ENCODE measurements at regions not wholly inside any gene's neighbourhood (a gene's known extent, or its start where the extent isn't known, plus 50 kb on each side); places are given as distances from the start of the nearest gene placed in this dataset.
A peak's percentile ranks its signal among the peaks of the same experiment; 100 is the strongest.
"Not testable (repeated sequence)": the region's sequence is repeated elsewhere in the genome, so short reads cannot be mapped to it uniquely, and the experiment has no call there.

DNA sequence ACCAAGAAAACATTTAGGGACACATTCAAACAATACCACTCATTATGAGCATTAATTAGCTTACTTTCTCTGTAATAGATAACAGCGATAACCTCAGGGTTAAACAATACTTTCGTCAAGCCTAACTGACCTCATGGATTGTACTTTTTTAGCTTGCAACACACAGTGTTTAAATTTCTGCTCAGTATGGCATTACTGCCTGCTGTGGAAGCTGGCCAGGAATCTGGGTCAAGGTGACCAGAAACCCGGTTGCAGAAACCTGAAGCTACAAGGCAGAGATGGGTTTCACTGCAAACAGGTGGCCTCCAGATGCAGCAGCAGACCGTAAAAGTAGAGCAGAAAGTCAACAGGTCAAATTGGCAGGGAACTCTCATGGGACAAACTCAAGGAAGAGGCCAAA, 123.8 kb upstream of the FHL2 start:
- no peak for DNase-seq

DNA sequence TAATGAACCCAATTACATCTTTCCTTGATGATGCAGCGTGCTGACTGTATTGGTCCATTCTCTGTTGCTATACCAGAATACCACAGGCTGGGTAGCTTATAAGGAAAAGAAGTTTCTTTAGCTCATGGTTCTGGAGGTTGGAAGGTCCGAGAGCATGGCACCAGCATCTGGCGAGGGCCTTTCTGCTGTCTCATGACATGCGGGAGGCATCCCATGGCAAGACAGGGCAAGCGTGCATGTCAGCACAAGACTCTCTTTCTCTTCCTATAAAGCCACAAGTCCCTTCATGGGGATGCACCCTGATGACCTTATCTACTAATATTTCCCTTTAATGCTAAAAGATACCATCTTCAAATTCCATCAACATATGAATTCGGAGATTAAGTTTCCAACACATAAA, 122.8 kb upstream of the FHL2 start:
- DNase-seq: no peak

DNA sequence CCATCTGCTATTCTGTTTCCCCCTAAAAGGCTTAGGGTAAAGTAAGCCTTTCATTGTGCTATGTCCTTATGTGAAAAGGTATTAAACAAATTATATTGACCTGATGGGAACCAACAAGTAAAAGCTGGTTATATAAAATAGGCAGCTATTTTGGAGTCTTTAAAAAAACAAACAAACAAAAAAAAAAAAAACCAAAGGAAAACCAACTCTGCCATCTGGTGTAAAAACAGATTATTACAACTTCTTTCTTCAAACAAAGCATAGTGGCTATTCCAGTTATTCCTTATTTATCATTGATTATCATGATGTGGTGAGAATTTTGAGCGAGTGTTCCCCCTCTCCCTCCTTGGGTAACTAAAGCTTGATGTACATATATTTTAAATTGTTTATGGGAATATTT, 122.3 kb upstream of the FHL2 start:
- no peak for DNase-seq

DNA sequence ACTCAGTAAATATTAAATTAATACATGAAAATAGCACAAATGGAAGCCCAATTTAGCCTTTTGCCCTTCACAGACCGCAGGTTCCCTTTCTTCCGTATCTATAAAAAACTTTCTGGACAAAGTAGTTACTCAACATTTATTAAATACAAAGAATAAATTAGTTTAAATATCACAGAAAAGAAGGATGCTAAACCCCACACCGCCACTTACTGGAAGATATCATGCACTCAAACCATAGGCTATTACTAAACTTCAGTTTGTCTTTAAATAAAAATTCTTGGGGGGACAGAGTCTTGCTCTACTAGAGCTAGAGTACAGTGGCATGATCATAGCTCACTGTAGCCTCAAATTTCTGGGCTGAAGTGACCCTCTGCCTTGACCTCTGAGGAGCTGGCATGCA, 120.7 kb upstream of the FHL2 start:
- DNase-seq: no peak

DNA sequence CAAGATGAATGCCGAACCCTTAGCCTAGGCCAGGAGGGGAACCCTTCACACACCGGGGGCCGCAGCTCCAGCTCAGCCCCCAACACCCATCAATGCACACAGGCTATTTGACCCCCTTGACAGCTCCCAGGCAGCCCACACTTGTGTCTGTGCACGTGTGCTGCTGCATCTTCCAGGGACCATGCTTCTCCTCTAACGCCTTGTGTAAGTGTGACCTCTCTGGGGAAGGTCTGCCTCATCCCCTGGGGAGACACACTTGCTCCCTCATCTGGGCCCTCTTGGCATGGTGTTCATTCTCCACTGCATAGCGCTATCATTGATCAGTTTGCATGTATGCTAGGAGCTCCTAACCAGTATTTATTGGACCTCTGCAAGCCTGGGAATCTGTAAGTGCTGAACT, 120.0 kb upstream of the FHL2 start:
- DNase-seq: no peak

GRCh38 chr2:105517814-105518705, 119.2 kb upstream of the FHL2 start:
- no peak for DNase-seq

DNA sequence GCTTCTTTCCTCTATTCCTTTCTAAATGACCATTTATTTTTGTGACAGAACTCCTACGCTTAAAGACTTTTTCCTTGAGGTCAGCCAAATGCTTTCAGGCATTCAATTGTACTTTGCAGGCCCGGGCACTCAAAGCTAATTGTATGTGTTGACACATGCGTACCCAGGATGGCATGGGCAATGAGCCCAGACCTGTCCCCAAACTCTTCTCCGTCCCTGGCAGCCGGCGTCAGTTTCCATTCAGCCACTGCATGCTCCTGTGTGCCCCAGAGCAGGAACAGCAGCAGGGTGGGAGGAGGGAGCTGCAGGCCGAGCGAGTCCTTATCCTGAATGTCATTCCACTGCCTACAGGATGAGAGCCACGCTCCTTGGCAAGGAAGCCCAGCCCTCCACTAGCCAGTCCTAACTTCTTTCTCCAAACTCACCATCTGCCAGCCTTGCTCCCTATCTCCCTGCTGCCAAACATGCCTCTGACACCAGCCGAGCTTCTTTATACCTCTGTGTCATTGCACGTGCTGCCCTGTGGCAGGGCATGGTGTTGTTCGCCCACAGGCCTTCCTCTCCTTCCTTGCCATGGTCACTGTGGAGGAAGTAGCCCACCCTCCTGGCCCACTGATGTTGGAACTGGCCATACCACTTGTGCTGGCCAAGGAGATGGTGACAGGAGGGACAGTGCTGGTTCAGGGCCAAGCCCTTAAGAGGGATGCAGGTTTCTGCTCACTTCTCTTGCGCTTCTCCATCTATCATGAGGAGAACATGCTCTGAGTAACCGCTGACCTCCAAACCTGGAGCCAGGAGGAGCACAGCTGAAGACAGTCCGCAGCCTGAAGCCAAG, 116.9 kb upstream of the FHL2 start:
- DNase-seq: no peak

- no peak for DNase-seq
These were observed 115.7 kb upstream of the FHL2 start for GRCh38 chr2:105514576-105514975.

DNA sequence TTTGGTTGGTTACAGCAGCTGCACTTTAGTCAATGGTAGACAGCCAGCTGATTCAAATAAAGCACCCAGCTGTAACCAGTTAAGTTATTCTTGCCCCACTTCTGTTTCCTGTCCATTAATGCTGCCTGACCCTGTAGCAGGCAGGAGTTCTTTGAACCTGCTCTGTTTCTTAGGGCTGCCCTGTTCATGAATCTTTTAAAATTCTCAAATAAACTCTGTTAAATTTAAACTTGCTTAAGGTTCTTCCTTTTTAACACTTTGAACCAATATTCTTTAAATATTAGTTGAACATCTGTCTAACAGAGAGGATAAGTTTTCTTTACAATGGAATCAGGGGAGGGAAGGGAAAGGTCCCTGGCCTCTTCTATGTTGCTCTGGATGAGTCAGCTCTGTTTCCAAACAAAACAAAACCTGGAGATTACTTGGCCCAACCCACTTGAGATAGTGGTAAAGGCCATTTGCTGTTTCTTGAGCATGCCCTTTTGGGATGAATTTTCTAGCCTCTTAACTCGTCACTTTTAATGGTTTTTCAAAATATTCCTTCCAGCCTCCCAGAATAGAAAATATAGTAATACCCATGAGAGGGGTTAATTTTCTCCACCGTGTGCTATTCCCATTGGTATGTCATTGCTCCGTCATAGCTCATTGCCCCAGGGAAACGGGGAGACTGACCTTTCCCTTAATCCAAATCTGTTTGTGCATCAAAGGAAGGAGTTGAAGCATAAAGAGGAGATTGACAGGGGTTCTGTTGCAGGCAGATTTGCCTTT, 112.1 kb upstream of the FHL2 start:
- DNase-seq: peak; percentile 75

DNA sequence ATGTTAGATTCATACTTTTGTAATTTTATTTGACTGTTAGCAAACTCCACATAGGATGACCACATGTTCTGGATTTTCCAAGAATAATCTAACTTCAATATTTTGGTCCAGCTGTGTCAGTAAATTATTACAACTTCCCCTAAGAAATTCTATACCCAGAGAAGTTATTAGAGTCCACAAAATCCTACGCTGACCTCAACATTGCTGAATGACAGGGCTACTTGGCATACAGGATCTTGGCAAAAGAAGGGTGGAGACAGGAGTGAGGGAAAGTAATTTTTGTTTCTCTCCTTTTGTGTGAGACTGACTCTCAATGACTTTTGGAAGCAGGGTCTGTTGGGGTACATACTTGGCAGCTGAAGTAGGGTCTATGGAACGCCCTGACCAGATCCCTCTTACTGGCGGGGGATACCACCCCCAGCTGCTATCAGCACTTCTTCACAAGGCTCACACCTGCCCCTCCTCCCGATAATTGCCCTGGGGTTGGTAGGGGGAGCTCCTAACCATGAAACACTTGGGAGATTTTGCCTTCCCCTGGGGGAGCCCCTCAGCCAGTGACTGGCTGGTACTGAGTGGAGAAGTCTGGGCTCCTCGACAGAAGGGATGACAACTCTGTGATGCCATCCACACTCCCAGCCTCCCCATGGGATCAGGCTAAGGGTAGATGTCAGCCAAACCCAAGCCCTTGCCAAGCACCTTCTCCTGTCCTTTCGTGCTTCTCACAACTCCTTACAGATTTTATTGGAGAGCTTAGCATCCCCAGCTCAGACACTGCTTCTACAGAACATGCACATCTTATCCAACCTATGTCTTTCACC, 110.6 kb upstream of the FHL2 start:
- DNase-seq: no peak

- not testable (repeated sequence) for DNase-seq
These were observed 108.0 kb upstream of the FHL2 start for GRCh38 chr2:105506860-105507259.

DNA sequence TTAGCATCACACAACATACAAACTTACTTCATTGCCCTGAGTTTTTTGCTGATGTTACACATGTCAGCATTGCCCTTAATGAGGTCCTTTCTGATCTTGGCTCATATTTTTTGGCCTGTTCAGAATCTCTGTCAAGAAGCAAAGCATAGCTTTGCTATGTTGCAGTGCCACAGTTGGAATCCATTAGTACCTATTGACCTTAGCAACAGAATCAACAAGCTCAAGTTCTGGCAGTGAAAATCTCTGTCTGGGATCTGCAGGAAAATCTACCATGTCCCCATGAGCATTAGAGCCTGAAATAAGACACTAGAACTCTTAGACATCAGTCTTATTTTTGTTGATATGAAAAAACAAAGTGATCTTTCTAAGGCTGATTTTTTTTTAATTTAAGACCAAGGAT, 105.6 kb upstream of the FHL2 start:
- DNase-seq: no peak

DNA sequence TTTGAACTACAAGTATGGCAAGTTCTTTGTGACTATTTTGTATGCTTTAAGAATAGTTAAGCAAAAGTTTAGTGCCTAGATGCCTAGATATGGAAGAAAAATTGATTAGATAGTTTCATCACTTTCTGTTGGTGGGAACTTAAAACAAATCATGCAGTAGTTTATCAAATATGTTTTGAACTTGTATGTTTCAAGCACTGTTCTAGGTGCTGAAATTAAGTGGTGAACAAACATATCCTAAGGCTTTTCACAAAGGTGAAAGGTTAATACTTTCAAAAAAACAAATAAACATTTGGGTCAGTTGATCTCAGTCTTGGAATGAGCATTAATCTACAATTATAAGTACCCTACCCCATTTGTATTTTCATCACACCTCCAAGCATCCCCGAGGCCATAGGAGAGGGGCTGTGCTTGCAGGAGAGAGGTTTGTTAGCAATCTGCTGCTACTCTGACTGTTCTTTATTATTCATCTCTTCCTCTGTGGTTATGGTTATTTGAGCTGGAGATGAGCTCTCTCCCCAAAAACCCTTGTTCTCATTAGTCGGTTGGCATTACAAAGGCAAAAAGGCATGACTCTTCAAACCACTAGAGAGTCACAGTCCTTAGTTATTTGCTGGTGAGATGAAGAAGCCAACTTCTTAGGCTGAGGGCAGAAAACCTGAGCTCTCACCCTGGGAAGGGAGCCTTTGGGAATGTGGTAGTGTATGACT, 103.9 kb upstream of the FHL2 start:
- DNase-seq: no peak

- no peak for DNase-seq
These were observed 99.5 kb upstream of the FHL2 start for GRCh38 chr2:105498281-105498846.

GRCh38 chr2:105497094-105497493, 98.2 kb upstream of the FHL2 start:
- DNase-seq: no peak

DNA sequence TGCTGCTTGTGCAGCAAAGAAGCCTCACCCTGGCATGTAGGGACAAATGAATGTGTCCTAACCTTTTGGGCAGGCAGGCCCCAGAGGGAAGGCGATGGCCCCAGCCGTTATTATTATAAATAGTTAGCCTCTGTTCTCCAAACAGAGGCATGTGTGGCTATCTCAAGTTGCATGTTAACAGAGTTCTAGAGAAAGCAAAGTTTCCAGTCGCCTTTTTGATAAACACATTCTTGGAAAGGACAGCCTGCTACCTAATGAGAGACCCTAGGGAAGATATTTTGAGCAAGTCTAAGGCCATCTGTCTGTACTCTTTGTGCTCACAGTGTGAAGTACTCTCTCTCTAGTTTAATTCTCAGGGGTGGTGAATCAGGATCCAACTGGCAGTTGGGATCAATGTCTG, 97.4 kb upstream of the FHL2 start:
- no peak for DNase-seq

GRCh38 chr2:105494683-105495425, 96.0 kb upstream of the FHL2 start:
- no peak for DNase-seq

GRCh38 chr2:105490956-105491355, 92.1 kb upstream of the FHL2 start:
- no peak for DNase-seq

GRCh38 chr2:105490204-105490603, 91.4 kb upstream of the FHL2 start:
- DNase-seq: no peak

DNA sequence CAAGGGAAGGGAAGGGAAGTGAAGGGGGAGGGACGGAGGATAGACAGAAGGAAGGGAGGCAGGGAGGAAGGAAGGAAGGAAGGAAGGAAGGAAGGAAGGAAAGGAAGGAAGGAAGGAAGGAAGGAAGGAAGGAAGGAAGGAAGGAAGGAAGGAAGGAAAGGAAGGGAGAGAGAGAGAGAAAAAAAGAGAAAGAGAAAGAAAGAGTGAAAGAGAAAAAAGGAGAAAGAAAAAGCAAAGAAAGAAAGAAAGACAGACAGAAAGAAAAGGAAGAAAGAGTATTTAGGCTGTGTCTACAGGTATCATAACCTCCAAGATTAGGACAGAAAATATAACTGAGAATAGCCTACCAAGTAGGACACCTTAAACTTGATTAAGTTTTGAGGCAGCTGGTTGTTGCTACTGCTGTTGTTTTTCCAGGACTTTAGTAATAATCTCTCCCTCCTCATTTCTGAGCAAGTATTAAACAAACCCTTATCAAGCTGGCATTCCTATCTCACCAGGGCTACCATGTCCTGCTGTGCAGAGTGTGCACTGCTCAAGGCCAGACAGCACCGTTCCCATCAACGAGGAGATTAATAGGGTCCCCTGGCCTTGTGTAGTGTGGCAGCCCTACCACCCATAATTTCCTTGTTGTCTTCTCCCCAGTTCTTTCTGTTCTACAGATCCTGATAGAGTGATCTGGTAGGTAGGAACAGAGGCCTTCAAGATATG, 90.5 kb upstream of the FHL2 start:
- DNase-seq: no peak

Data from NCI-H226 (cell line).